Psoas muscle (tissue), 7 donors: ENCODE measurements at regions not wholly inside any gene's neighbourhood (a gene's known extent, or its start where the extent isn't known, plus 50 kb on each side); places are given as distances from the start of the nearest gene placed in this dataset.

Experiments used
- ATAC-seq, 4 donors: fragments of 200-7000 bp; cut with Tn5 transposase; one replicate each; pipeline ENCODE4 v1.9.1; 2020; ENCODE audit warnings: moderate library complexity in 3 of 4, mild to moderate bottlenecking in 2 of 4
- DNase-seq, 2 donors: peaks; one replicate each; pipeline ENCODE4 v3.0.0-alpha.2; 2020
- H3K27ac ChIP-seq: fragments of 200-600 bp; one replicate; pipeline ENCODE4 v1.8.0; 2022
- H3K27me3 ChIP-seq, 3 donors: fragments of 200-600 bp in 1 of 3; one replicate each; pipeline versions ENCODE4 v1.6.1 to v1.8.0; 2013 to 2022; ENCODE audit warnings: low read length in 2 of 3, mild to moderate bottlenecking in 2 of 3, moderate library complexity in 1 of 3; ENCODE audit not compliant: insufficient read depth in 3 of 3
- H3K36me3 ChIP-seq, 2 donors: fragments of 200-600 bp in 1 of 2; one replicate each; pipeline versions ENCODE4 v1.6.1 to v1.8.0; 2013 to 2022; ENCODE audit warnings: low read depth in 1 of 2, mild to moderate bottlenecking in 1 of 2, moderate library complexity in 1 of 2; ENCODE audit not compliant: insufficient read depth in 1 of 2
- H3K4me1 ChIP-seq: fragments of 200-600 bp; one replicate; pipeline ENCODE4 v1.8.0; 2022
- H3K4me3 ChIP-seq: fragments of 200-600 bp; one replicate; pipeline ENCODE4 v1.8.0; 2022; ENCODE audit warnings: mild to moderate bottlenecking
- H3K9me3 ChIP-seq: fragments of 200-600 bp; one replicate; pipeline ENCODE4 v1.8.0; 2022
- CTCF ChIP-seq: fragments of 200-600 bp; IDR thresholded peaks from one replicate; pipeline ENCODE4 v1.8.0; 2022; ENCODE audit warnings: antibody characterized with exemption
- WGBS, 3 donors: extraction: QIAGEN DNeasy Blood & Tissue Kit; methylation state at CpG; one replicate each; pipeline versions ENCODE4 v1.1.6 to v1.1.7; 2013; 5-methylcytosine and 5-hydroxymethylcytosine counted together
- intact Hi-C, 2 donors: fragments of 100-400 bp; cut with DNase I; formaldehyde crosslinking; loops; one replicate each; pipeline versions ENCODE4 v1.11.0 to v1.14.2; 2022
- donor health status: healthy with polysubstance abuse.
- donor health status: DM: no; HTN: no; CAD: no; lungs with moderate emphysema.
- donor health status: Bipolar disorder and iron deficiency.
- donor health status: healthy.
- donor health status: DM: yes; HTN: yes; CAD: no.
- donor health status: DM: no; HTN: no; CAD: no.
- donor health status: DM: yes; HTN: yes; CAD: no.

DNA sequence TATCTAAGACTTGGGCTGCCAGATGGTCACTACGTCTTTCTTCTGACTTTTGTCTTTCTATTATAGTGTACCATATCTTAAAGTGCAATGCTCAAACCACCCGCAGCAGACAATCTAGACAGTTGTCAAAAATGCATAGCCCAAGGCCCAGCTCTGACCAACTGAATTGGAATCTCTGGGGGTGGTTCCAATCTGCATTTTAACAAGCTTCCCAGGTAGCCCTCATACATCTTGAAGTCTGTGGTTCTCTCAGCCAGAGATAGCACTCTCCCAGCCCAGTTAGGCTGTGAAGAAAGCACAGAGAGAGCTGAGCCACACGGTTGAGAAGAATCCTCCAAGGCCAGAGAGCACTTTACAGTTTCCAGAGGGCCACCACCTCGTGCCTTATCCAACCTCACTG, 128.2 kb upstream of the HAND1 start:
- no peaks in the 10 kb centered on the region for H3K36me3 ChIP-seq
- ATAC-seq (no peak), DNase-seq (no peak)
- intact Hi-C loops, result loop anchor here (5.0 to 10.0 kb wide), 3 partner anchors 84 to 139 kb away; no protein-coding TSS in a partner anchor
- no peak overlapping the region for H3K27ac ChIP-seq
- peaks cover 7% of the 10 kb centered on the region for H3K4me1 ChIP-seq
- no peak for TF ChIP-seq CTCF
- peaks cover 3 to 25% (median 18%) of the 10 kb centered on the region in 3 donors for H3K27me3 ChIP-seq
- H3K4me3 ChIP-seq, result no peak overlapping the region
- 60 to 67% (median 65%) methylated on average over 4 of the region's 4 CpGs for WGBS, 3 donors
- H3K9me3 ChIP-seq, result no peaks in the 10 kb centered on the region

GRCh38 chr5:154603953-154604679, 126.1 kb upstream of the HAND1 start:
- intact Hi-C loops, result loop anchor here in 1 of 2 donors (10.0 kb wide), 1 partner anchor 89 kb away; no protein-coding TSS in a partner anchor
- Histone ChIP-seq H3K27me3 (peaks cover 3 to 7% (median 6%) of the 10 kb centered on the region in 3 donors), H3K4me3 (no peak overlapping the region), H3K36me3 (no peaks in the 10 kb centered on the region), H3K9me3 (no peaks in the 10 kb centered on the region), H3K4me1 (no peaks in the 10 kb centered on the region), H3K27ac (no peak overlapping the region)
- WGBS, 3 donors, result 7 to 9% (median 7%) methylated on average over 20 of the region's 20 CpGs
- TF ChIP-seq CTCF, result no peak
- ATAC-seq (peak in 3 of 4 donors; percentile 58 to 65 (median 58)), DNase-seq (no peak)

GRCh38 chr5:154603485-154603884, 125.5 kb upstream of the HAND1 start:
- ATAC-seq, result no peak
- intact Hi-C loops, result loop anchor here in 1 of 2 donors (10.0 kb wide), 1 partner anchor 89 kb away; no protein-coding TSS in a partner anchor

GRCh38 chr5:154603011-154603410, 125.0 kb upstream of the HAND1 start:
- no peaks in the 10 kb centered on the region for H3K4me1 ChIP-seq
- H3K4me3 ChIP-seq, result no peak overlapping the region
- no peaks in the 10 kb centered on the region for H3K9me3 ChIP-seq
- H3K27me3 ChIP-seq, result peaks cover 1 to 14% (median 3%) of the 10 kb centered on the region in 3 donors
- H3K36me3 ChIP-seq, result no peaks in the 10 kb centered on the region
- no peak overlapping the region for H3K27ac ChIP-seq
- no peak for TF ChIP-seq CTCF
- intact Hi-C loops, result loop anchor here in 1 of 2 donors (10.0 kb wide), 1 partner anchor 88 kb away; no protein-coding TSS in a partner anchor
- ATAC-seq, result no peak
- 67 to 88% (median 81%) methylated on average over 1 of the region's 1 CpG for whole genome bisulfite sequencing, 3 donors
- DNase-seq, result no peak

More at GRCh38 chr5:154603485-154603884, 125.5 kb upstream of the HAND1 start:
- Histone ChIP-seq H3K4me3 (no peak overlapping the region), H3K27ac (no peak overlapping the region), H3K4me1 (no peaks in the 10 kb centered on the region), H3K9me3 (no peaks in the 10 kb centered on the region), H3K27me3 (peaks cover 1 to 9% (median 3%) of the 10 kb centered on the region in 3 donors), H3K36me3 (no peaks in the 10 kb centered on the region)
- TF ChIP-seq CTCF, result no peak
- 32 to 64% (median 51%) methylated on average over 1 of the region's 1 CpG for WGBS, 3 donors
- no peak for DNase-seq
